HG03457 (cell line): ENCODE measurements at regions not wholly inside any gene's neighbourhood (a gene's known extent, or its start where the extent isn't known, plus 50 kb on each side); places are given as distances from the start of the nearest gene placed in this dataset.

Source experiments
- ATAC-seq: cut with Tn5 transposase; IDR thresholded peaks from one replicate; pipeline ENCODE4 v1.9.1; 2021; ENCODE audit warnings: moderate number of reproducible peaks; ENCODE audit not compliant: unreplicated experiment

GRCh38 chr2:104664672-104665071 is 189.2 kb upstream of the POU3F3 start:
- no peak for ATAC-seq

GRCh38 chr2:104668631-104669030 is 185.3 kb upstream of the POU3F3 start:
- no peak for ATAC-seq

GRCh38 chr2:104673225-104673624 is 180.7 kb upstream of the POU3F3 start:
- no peak for ATAC-seq

- ATAC-seq = no peak
Observed at GRCh38 chr2:104678181-104678580, 175.7 kb upstream of the POU3F3 start.

GRCh38 chr2:104685591-104685990 is 168.3 kb upstream of the POU3F3 start:
- ATAC-seq = no peak

GRCh38 chr2:104687147-104687546 is 166.8 kb upstream of the POU3F3 start:
- ATAC-seq = no peak

- ATAC-seq = no peak
Observed at GRCh38 chr2:104690255-104690984, 163.5 kb upstream of the POU3F3 start.

GRCh38 chr2:104698276-104698675 is 155.6 kb upstream of the POU3F3 start:
- ATAC-seq = no peak

GRCh38 chr2:104701411-104701911 is 152.5 kb upstream of the POU3F3 start:
- ATAC-seq = no peak

GRCh38 chr2:104702031-104702850 is 151.7 kb upstream of the POU3F3 start:
- ATAC-seq = no peak

GRCh38 chr2:104703669-104704068 is 150.2 kb upstream of the POU3F3 start:
- no peak for ATAC-seq

- no peak for ATAC-seq
Observed at GRCh38 chr2:104704496-104705245, 149.2 kb upstream of the POU3F3 start.

- no peak for ATAC-seq
Observed at GRCh38 chr2:104707056-104707455, 146.9 kb upstream of the POU3F3 start.

GRCh38 chr2:104708967-104709366 is 144.9 kb upstream of the POU3F3 start:
- no peak for ATAC-seq

- no peak for ATAC-seq
Observed at GRCh38 chr2:104716061-104716460, 137.9 kb upstream of the POU3F3 start.

- peak; percentile 86 for ATAC-seq
Observed at GRCh38 chr2:104733226-104733943, 120.5 kb upstream of the POU3F3 start.

- no peak for ATAC-seq
Observed at GRCh38 chr2:104734937-104735586, 118.9 kb upstream of the POU3F3 start.

- ATAC-seq = no peak
Observed at GRCh38 chr2:104736026-104736425, 117.9 kb upstream of the POU3F3 start.

GRCh38 chr2:104741860-104742259 is 112.1 kb upstream of the POU3F3 start:
- no peak for ATAC-seq

GRCh38 chr2:104744537-104744936 is 109.4 kb upstream of the POU3F3 start:
- no peak for ATAC-seq
